Ovary (tissue), 3 donors: ENCODE measurements at regions not wholly inside any gene's neighbourhood (a gene's known extent, or its start where the extent isn't known, plus 50 kb on each side); places are given as distances from the start of the nearest gene placed in this dataset.

ENCODE experiments used
- POLR2A ChIP-seq: fragments of 450-650 bp; IDR thresholded peaks from one replicate; pipeline ENCODE4 v1.6.1; 2017; ENCODE audit warnings: antibody characterized with exemption, mild to moderate bottlenecking, moderate library complexity
- TF ChIP-seq, protein P1 (sequence below), 3 donors: fragments of 450-650 bp in 2 of 3; fragments of 200-600 bp in 1 of 3; IDR thresholded peaks; one replicate each; pipeline versions ENCODE4 v1.5.1 to v1.8.0; 2016 to 2022; ENCODE audit warnings: antibody characterized with exemption in 3 of 3, mild to moderate bottlenecking in 1 of 3
- donor health status: DM: no; HTN: no; CAD: no.

GRCh38 chr4:129346036-129346435, 250.1 kb downstream of the C4orf33 start:
- TF ChIP-seq, protein P1, sequence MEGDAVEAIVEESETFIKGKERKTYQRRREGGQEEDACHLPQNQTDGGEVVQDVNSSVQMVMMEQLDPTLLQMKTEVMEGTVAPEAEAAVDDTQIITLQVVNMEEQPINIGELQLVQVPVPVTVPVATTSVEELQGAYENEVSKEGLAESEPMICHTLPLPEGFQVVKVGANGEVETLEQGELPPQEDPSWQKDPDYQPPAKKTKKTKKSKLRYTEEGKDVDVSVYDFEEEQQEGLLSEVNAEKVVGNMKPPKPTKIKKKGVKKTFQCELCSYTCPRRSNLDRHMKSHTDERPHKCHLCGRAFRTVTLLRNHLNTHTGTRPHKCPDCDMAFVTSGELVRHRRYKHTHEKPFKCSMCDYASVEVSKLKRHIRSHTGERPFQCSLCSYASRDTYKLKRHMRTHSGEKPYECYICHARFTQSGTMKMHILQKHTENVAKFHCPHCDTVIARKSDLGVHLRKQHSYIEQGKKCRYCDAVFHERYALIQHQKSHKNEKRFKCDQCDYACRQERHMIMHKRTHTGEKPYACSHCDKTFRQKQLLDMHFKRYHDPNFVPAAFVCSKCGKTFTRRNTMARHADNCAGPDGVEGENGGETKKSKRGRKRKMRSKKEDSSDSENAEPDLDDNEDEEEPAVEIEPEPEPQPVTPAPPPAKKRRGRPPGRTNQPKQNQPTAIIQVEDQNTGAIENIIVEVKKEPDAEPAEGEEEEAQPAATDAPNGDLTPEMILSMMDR (IDR thresholded peaks at IDR 0.05), result no peak
- TF ChIP-seq POLR2A, result no peak
